Osteocyte (in vitro differentiated cells): ENCODE measurements at regions not wholly inside any gene's neighbourhood (a gene's known extent, or its start where the extent isn't known, plus 50 kb on each side); places are given as distances from the start of the nearest gene placed in this dataset.

Experiments
- DNase-seq: peaks from one replicate; pipeline ENCODE4 v3.0.0; 2021; ENCODE audit warnings: mixed read lengths; ENCODE audit not compliant: unreplicated experiment; ENCODE audit errors: extremely low spot score
- H3K27ac Mint-ChIP-seq: one replicate; pipeline ENCODE4 v1.8.0; 2021; ENCODE audit warnings: mild to moderate bottlenecking, mixed read lengths; ENCODE audit not compliant: unreplicated experiment
- H3K27me3 Mint-ChIP-seq: one replicate; pipeline ENCODE4 v1.8.0; 2021; ENCODE audit warnings: mixed read lengths; ENCODE audit not compliant: unreplicated experiment
- H3K36me3 Mint-ChIP-seq: one replicate; pipeline ENCODE4 v1.8.0; 2021; ENCODE audit warnings: mixed read lengths; ENCODE audit not compliant: unreplicated experiment
- H3K4me1 Mint-ChIP-seq: one replicate; pipeline ENCODE4 v1.8.0; 2021; ENCODE audit warnings: mixed read lengths; ENCODE audit not compliant: unreplicated experiment
- H3K4me3 Mint-ChIP-seq: one replicate; pipeline ENCODE4 v1.8.0; 2021; ENCODE audit warnings: mild to moderate bottlenecking, moderate library complexity, mixed read lengths; ENCODE audit not compliant: unreplicated experiment
- H3K9me3 Mint-ChIP-seq: one replicate; pipeline ENCODE4 v1.8.0; 2021; ENCODE audit warnings: mixed read lengths; ENCODE audit not compliant: unreplicated experiment
- TF ChIP-seq, protein P1 (sequence below): fragments of 200-600 bp; sonication (generic); IDR thresholded peaks from 2 replicates; pipeline ENCODE4 v1.5.0; 2021; ENCODE audit warnings: antibody characterized with exemption, mild to moderate bottlenecking, moderate library complexity

DNA sequence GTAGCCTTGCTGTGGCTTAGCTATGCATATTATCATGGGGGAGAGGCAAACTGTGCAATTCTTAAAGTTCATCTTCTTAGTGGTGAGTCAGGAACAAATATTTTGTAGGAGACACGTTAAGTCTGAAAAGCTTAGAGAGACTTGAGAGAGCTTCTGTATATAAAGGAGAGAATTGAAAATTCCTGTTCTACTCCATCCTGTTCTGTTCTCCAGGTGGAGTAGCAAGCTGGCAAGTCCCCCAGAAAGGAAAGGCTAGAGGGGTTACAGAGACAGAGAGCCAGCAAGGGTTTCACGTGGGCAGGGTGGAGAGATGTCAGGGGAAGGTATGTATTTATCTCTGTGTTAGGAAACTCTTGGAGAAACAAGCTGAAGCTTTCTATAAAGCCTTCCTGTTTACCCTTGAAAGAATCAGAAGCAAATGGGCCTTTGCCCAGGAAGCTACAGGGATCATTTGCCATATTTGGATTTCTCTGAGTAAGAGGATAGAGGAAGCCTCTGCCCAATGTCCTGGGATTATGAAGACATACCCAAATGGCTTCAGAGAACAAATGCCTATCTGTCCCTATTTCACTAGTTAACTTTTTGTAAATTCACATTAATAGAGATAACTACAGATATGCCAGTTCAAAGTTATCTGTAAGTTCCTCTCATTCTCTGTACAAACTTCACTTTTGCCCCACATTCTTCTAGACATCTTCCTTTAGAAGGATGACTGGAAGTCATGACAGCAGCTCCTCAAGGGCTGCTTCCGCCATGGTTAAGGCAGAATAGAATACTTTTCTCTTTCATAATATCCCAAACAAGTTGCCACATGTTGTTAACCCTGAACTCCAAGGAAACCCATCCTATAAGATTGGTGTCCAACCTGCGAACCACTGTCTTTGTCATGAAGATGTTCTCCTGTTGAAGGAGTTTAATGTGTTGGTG is 126.7 kb upstream of the NEDD9 start:
- no peak overlapping the region for H3K4me3 Mint-ChIP-seq
- peaks cover 29% of the 10 kb centered on the region for H3K4me1 Mint-ChIP-seq
- DNase-seq, result no peak
- H3K27me3 Mint-ChIP-seq, result no peaks in the 10 kb centered on the region
- no peaks in the 10 kb centered on the region for H3K36me3 Mint-ChIP-seq
- TF ChIP-seq, protein P1, sequence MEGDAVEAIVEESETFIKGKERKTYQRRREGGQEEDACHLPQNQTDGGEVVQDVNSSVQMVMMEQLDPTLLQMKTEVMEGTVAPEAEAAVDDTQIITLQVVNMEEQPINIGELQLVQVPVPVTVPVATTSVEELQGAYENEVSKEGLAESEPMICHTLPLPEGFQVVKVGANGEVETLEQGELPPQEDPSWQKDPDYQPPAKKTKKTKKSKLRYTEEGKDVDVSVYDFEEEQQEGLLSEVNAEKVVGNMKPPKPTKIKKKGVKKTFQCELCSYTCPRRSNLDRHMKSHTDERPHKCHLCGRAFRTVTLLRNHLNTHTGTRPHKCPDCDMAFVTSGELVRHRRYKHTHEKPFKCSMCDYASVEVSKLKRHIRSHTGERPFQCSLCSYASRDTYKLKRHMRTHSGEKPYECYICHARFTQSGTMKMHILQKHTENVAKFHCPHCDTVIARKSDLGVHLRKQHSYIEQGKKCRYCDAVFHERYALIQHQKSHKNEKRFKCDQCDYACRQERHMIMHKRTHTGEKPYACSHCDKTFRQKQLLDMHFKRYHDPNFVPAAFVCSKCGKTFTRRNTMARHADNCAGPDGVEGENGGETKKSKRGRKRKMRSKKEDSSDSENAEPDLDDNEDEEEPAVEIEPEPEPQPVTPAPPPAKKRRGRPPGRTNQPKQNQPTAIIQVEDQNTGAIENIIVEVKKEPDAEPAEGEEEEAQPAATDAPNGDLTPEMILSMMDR, result no peak
- H3K27ac Mint-ChIP-seq, result no peak overlapping the region
- no peaks in the 10 kb centered on the region for H3K9me3 Mint-ChIP-seq

DNA sequence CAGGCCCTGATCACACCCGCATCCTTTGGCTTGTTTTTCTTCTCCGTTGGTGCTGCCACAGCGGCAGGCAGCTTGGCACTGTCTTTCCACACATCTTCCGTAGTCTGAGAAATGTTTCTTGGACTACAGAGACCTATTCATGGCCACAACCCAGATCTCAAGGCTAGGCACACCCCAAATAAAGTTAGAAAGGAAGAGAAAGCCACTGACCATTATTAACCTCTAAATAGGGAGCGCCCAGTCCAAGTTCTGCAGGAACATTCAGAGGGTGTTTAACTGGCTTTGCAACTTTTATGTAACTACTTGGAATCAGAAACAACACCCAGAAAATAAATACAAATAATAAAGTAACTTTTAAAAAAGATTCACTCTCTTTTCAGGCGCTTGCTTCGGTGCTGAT is 124.8 kb upstream of the NEDD9 start:
- H3K27me3 Mint-ChIP-seq, result no peaks in the 10 kb centered on the region
- peak overlapping the region; percentile 59 for H3K27ac Mint-ChIP-seq
- H3K4me3 Mint-ChIP-seq, result no peak overlapping the region
- peaks cover 40% of the 10 kb centered on the region for H3K4me1 Mint-ChIP-seq
- TF ChIP-seq, protein P1, result no peak
- no peaks in the 10 kb centered on the region for H3K9me3 Mint-ChIP-seq
- no peak for DNase-seq
- no peaks in the 10 kb centered on the region for H3K36me3 Mint-ChIP-seq

DNA sequence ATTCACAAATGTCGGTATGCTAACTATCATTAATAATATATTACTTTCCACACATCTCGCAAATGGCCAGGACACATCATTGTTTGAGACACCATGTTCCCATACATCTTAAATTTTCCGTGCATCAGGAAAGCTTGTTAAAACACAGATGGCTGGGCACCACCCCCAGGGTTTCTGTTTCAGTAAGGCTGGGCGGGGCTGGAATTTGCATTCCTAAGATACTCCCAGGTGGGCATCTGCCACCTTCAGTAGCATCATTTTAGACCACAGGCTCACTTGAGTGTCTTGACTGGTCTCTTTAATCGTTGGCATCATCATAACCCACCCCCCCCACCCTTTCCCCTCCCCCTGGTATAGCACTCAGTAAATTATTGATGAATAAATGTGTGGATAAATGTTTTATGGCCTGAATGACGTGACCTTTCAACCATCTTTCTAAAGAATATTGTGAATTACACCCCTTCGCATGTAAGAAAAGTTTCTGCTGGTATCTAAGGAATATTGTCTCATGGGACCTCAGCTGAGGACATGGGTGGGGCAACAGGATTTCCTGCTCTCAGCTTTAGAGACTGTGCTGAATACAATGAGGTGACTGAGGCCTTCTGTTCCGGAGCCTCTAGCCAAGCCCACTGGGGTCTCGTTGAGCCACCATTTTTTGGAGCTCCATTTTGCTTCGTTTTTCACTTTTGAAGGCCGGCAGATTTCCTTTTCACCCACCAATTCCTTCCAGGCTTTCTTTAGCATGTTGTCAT is 124.1 kb upstream of the NEDD9 start:
- H3K36me3 Mint-ChIP-seq, result no peaks in the 10 kb centered on the region
- H3K9me3 Mint-ChIP-seq, result no peaks in the 10 kb centered on the region
- DNase-seq, result no peak
- no peaks in the 10 kb centered on the region for H3K27me3 Mint-ChIP-seq
- H3K27ac Mint-ChIP-seq, result peak overlapping the region; percentile 59
- TF ChIP-seq, protein P1, result no peak
- no peak overlapping the region for H3K4me3 Mint-ChIP-seq
- peaks cover 40% of the 10 kb centered on the region for H3K4me1 Mint-ChIP-seq

DNA sequence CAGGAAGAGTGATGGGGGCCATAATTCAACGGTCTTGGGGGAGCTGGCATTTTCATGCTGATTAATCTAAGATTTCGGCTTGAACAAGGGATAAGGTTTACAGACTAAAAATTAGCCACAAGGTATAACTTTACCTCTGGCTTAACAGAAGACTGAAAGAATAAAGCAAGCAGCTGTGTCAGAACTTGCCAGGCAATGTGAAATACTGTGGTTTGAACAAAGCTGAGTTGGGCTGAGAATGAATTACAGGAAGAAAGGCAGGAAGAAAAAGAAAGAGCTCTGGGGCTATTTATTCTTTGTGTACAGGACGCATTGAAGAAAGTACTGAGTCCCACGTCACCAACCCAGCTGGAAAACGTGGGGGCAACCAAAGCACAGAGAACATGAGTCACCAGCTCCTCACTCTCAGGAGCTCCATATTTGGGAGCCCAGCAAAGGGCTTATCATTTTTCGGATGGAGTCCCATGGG is 121.5 kb upstream of the NEDD9 start:
- Mint-ChIP-seq H3K4me3 (no peak overlapping the region), H3K9me3 (no peaks in the 10 kb centered on the region), H3K27me3 (no peaks in the 10 kb centered on the region), H3K36me3 (no peaks in the 10 kb centered on the region), H3K27ac (peak overlapping the region; percentile 87), H3K4me1 (peaks cover 40% of the 10 kb centered on the region)
- TF ChIP-seq, protein P1, result no peak
- DNase-seq, result no peak

DNA sequence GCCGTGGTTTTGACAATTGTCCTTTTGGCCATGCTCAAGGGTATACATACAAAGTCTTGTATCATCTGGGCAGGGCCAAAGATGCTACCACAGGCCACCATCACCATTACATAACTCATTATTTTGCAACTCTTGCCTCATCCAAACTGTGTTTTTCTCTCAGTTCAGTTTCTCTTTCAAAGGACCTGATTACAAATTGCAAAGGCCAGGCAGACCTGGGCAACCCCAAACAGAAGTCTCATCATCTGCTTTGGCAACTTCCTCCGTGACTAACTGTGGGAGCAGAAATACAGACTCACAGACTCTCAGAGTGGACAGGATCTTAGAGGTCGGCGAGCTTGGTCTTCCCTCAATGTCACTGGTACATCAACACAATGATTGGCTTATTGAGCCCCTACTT is 117.8 kb upstream of the NEDD9 start:
- TF ChIP-seq, protein P1, result no peak
- H3K27me3 Mint-ChIP-seq, result no peaks in the 10 kb centered on the region
- no peaks in the 10 kb centered on the region for H3K36me3 Mint-ChIP-seq
- H3K4me1 Mint-ChIP-seq, result peaks cover 22% of the 10 kb centered on the region
- H3K4me3 Mint-ChIP-seq, result no peak overlapping the region
- peaks cover 9% of the 10 kb centered on the region for H3K9me3 Mint-ChIP-seq
- no peak overlapping the region for H3K27ac Mint-ChIP-seq
- DNase-seq, result no peak
